A673 (cell line): ENCODE measurements at regions not wholly inside any gene's neighbourhood (a gene's known extent, or its start where the extent isn't known, plus 50 kb on each side); places are given as distances from the start of the nearest gene placed in this dataset.
"Not testable (repeated sequence)": the region's sequence is repeated elsewhere in the genome, so short reads cannot be mapped to it uniquely, and the experiment has no call there.

Experiments
- BruUV-seq: library from RNA; stranded (reverse); fragments of 400-500 nt; replicated peaks from 2 replicates; lab custom pipeline; 2021; lab: Mats Ljungman, UMichigan
- CTCF ChIA-PET: fragments of 300-600 bp; sonication (Branson Sonifier 250); formaldehyde crosslinking; loops from one replicate; lab custom pipeline; 2022; ENCODE audit warnings: antibody characterized with exemption; lab: Charles Lee
- POLR2A ChIA-PET: fragments of 300-600 bp; sonication (Branson Sonifier 250); formaldehyde crosslinking; loops from one replicate; lab custom pipeline; 2022; ENCODE audit warnings: antibody characterized with exemption; ENCODE audit not compliant: low non-redundant PET; lab: Charles Lee
- DNase-seq: peaks from one replicate; pipeline ENCODE4 v3.0.0-alpha.2; 2015; ENCODE audit warnings: low spot score
- H3K27ac ChIP-seq: fragments of 200-600 bp; sonication (generic); 2 replicates; pipeline ENCODE4 v1.5.1; 2016; ENCODE audit warnings: mixed run types, low read depth, mild to moderate bottlenecking, mixed read lengths, antibody characterized with exemption, low read length; ENCODE audit not compliant: poor library complexity, severe bottlenecking
- H3K27me3 ChIP-seq: fragments of 200-600 bp; sonication (generic); replicated peaks from 2 replicates; pipeline ENCODE4 v1.6.1; 2017; ENCODE audit warnings: mixed run types, low read depth, mild to moderate bottlenecking, mixed read lengths, antibody characterized with exemption, low read length; ENCODE audit not compliant: insufficient read depth, poor library complexity
- H3K36me3 ChIP-seq: fragments of 200-600 bp; sonication (generic); 2 replicates; pipeline ENCODE4 v1.6.1; 2016; ENCODE audit warnings: mixed run types, mild to moderate bottlenecking, mixed read lengths, antibody characterized with exemption, low read length; ENCODE audit not compliant: insufficient read depth, poor library complexity, severe bottlenecking
- H3K4me1 ChIP-seq: fragments of 200-600 bp; sonication (generic); 2 replicates; pipeline ENCODE4 v1.6.1; 2017; ENCODE audit warnings: mixed run types, mild to moderate bottlenecking, mixed read lengths, antibody characterized with exemption, low read length; ENCODE audit not compliant: insufficient read depth, poor library complexity, severe bottlenecking
- H3K4me3 ChIP-seq: fragments of 200-600 bp; sonication (generic); 2 replicates; pipeline ENCODE4 v1.5.1; 2016; ENCODE audit warnings: low read depth, mixed run types, mild to moderate bottlenecking, mixed read lengths, low read length; ENCODE audit not compliant: poor library complexity, severe bottlenecking
- H3K9me3 ChIP-seq: fragments of 200-600 bp; sonication (generic); 2 replicates; pipeline ENCODE4 v1.6.1; 2016; ENCODE audit warnings: mixed run types, low read depth, mild to moderate bottlenecking, mixed read lengths, antibody characterized with exemption, low read length; ENCODE audit not compliant: poor library complexity, severe bottlenecking
- CTCF ChIP-seq: fragments of 300-800, 200-600 bp; sonication (generic); conservative IDR thresholded peaks from 2 replicates; pipeline ENCODE4 v1.5.1; 2017; ENCODE audit warnings: low read depth, mild to moderate bottlenecking, antibody characterized with exemption, low read length, moderate library complexity, mixed read lengths
- EZH2 ChIP-seq: fragments of 200-600 bp; sonication (generic); IDR thresholded peaks from 2 replicates; pipeline ENCODE4 v1.6.1; 2017; ENCODE audit warnings: borderline replicate concordance, low read depth, mild to moderate bottlenecking, mixed read lengths, antibody characterized with exemption, low read length; ENCODE audit not compliant: poor library complexity, severe bottlenecking
- intact Hi-C: fragments of 100-400 bp; cut with micrococcal nuclease; formaldehyde crosslinking; loops from one replicate; pipeline ENCODE4 v1.10.0; 2022; ENCODE audit not compliant: unreplicated experiment

- no TSS peak for BruUV-seq
- no peaks in the 10 kb centered on the region for H3K9me3 ChIP-seq
- no peaks in the 10 kb centered on the region for H3K4me1 ChIP-seq
- POLR2A ChIA-PET: no interaction called here
- no peak overlapping the region for H3K27ac ChIP-seq
- TF ChIP-seq CTCF: no peak
- TF ChIP-seq EZH2: no peak
- H3K27me3 ChIP-seq: no peaks in the 10 kb centered on the region
- DNase-seq: no peak
- intact Hi-C loops: loop anchor here (1.0 kb wide), 1 partner anchor 22 kb away; no protein-coding TSS in a partner anchor
- H3K4me3 ChIP-seq: no peak overlapping the region
- CTCF ChIA-PET: no interaction called here
- H3K36me3 ChIP-seq: no peaks in the 10 kb centered on the region
Observed at GRCh38 chr3:81829937-81830336, 68.5 kb upstream of the GBE1 start.

- BruUV-seq, POLR2A ChIA-PET: not testable (repeated sequence)
Observed at GRCh38 chr3:81829272-81829671, 67.8 kb upstream of the GBE1 start.

GRCh38 chr3:81823882-81824395 lies 62.5 kb upstream of the GBE1 start:
- ChIA-PET CTCF (no interaction called here), POLR2A (no interaction called here)
- Histone ChIP-seq H3K4me3 (no peak overlapping the region), H3K27ac (no peak overlapping the region), H3K36me3 (no peaks in the 10 kb centered on the region), H3K4me1 (no peaks in the 10 kb centered on the region), H3K9me3 (no peaks in the 10 kb centered on the region), H3K27me3 (no peaks in the 10 kb centered on the region)
- intact Hi-C loops: no loop called here
- no TSS peak for BruUV-seq
- DNase-seq: no peak
- no peak for TF ChIP-seq EZH2
- no peak for TF ChIP-seq CTCF

More at GRCh38 chr3:81829272-81829671, 67.8 kb upstream of the GBE1 start:
- H3K4me1 ChIP-seq, H3K27me3 ChIP-seq, H3K27ac ChIP-seq, H3K4me3 ChIP-seq, H3K9me3 ChIP-seq, H3K36me3 ChIP-seq, DNase-seq, CTCF ChIA-PET: not testable (repeated sequence)
- intact Hi-C loops: loop anchor here (1.0 kb wide), 1 partner anchor 23 kb away; no protein-coding TSS in a partner anchor

- POLR2A ChIA-PET: no interaction called here
- BruUV-seq: no TSS peak
- Histone ChIP-seq H3K36me3 (no peaks in the 10 kb centered on the region), H3K4me1 (no peaks in the 10 kb centered on the region), H3K4me3 (no peak overlapping the region), H3K27me3 (no peaks in the 10 kb centered on the region), H3K27ac (no peak overlapping the region), H3K9me3 (no peaks in the 10 kb centered on the region)
- TF ChIP-seq CTCF (no peak), EZH2 (no peak)
- CTCF ChIA-PET: no interaction called here
- intact Hi-C loops: no loop called here
- DNase-seq: no peak
Observed at GRCh38 chr3:81823086-81823485, 61.6 kb upstream of the GBE1 start.
